ENCODE measurements at regions not wholly inside any gene's neighbourhood (a gene's known extent, or its start where the extent isn't known, plus 50 kb on each side); places are given as distances from the start of the nearest gene placed in this dataset.
"Not testable (repeated sequence)": the region's sequence is repeated elsewhere in the genome, so short reads cannot be mapped to it uniquely, and the experiment has no call there.

GRCh38 chr4:85187106-85187505 is 220.6 kb upstream of the WDFY3 start:
- H3K4me1 ChIP-seq = no peaks in the 10 kb centered on the region
- H3K27me3 ChIP-seq (replicated peaks; ENCODE audit: control insufficient read depth, insufficient read depth, low read length) = no peaks in the 10 kb centered on the region
- Mint-ChIP-seq H3K27me3 (ENCODE audit: insufficient read depth, unreplicated experiment) (peaks cover 2% of the 10 kb centered on the region), H3K9me3 (ENCODE audit: unreplicated experiment) (no peaks in the 10 kb centered on the region), H3K4me3 (ENCODE audit: unreplicated experiment) (no peak overlapping the region), H3K27ac (ENCODE audit: unreplicated experiment) (no peak overlapping the region), H3K4me1 (ENCODE audit: low read depth, unreplicated experiment) (no peaks in the 10 kb centered on the region), H3K36me3 (ENCODE audit: insufficient read depth, unreplicated experiment) (no peaks in the 10 kb centered on the region)
- H3K36me3 ChIP-seq (ENCODE audit: control insufficient read depth, insufficient read depth, low read length) = no peaks in the 10 kb centered on the region
- TF ChIP-seq CTCF (IDR thresholded peaks at IDR 0.05; ENCODE audit: insufficient read depth in 1 of 2, low read depth in 1 of 2, low read length in 1 of 2, severe bottlenecking in 1 of 2, unreplicated experiment in 1 of 2) = no peak
- CTCF ChIA-PET = no interaction called here
- H3K9me3 ChIP-seq = no peaks in the 10 kb centered on the region
- POLR2A ChIA-PET = no interaction called here
- no TSS peak for BruUV-seq (replicated peaks)
- DNase-seq = no peak
- intact Hi-C loops (cut with micrococcal nuclease; ENCODE audit: unreplicated experiment) = no loop called here
- H3K4me3 ChIP-seq (ENCODE audit: low read depth, low read length) = no peak overlapping the region

GRCh38 chr4:85196015-85196414 is 229.5 kb upstream of the WDFY3 start:
- H3K36me3 Mint-ChIP-seq (ENCODE audit: insufficient read depth, unreplicated experiment) = not testable (repeated sequence)
- DNase-seq = peak; percentile 24 to 45

GRCh38 chr4:85200106-85200505 is 233.6 kb upstream of the WDFY3 start:
- Histone ChIP-seq H3K27me3 (replicated peaks; ENCODE audit: control insufficient read depth, insufficient read depth, low read length) (no peaks in the 10 kb centered on the region), H3K4me1 (no peaks in the 10 kb centered on the region), H3K9me3 (no peaks in the 10 kb centered on the region), H3K4me3 (ENCODE audit: low read depth, low read length) (no peak overlapping the region), H3K36me3 (ENCODE audit: control insufficient read depth, insufficient read depth, low read length) (no peaks in the 10 kb centered on the region)
- H3K27ac Mint-ChIP-seq (ENCODE audit: unreplicated experiment) = no peak overlapping the region
- no peak for TF ChIP-seq CTCF (IDR thresholded peaks at IDR 0.05; ENCODE audit: insufficient read depth in 1 of 2, low read depth in 1 of 2, low read length in 1 of 2, severe bottlenecking in 1 of 2, unreplicated experiment in 1 of 2)
- H3K27me3 Mint-ChIP-seq (ENCODE audit: insufficient read depth, unreplicated experiment) = peaks cover 2% of the 10 kb centered on the region
- no peaks in the 10 kb centered on the region for H3K36me3 Mint-ChIP-seq (ENCODE audit: insufficient read depth, unreplicated experiment)
- H3K4me1 Mint-ChIP-seq (ENCODE audit: low read depth, unreplicated experiment) = no peaks in the 10 kb centered on the region
- H3K9me3 Mint-ChIP-seq (ENCODE audit: unreplicated experiment) = peaks cover 21% of the 10 kb centered on the region
- no peak for DNase-seq
- H3K4me3 Mint-ChIP-seq (ENCODE audit: unreplicated experiment) = no peak overlapping the region
- BruUV-seq (replicated peaks) = no TSS peak
- CTCF ChIA-PET = no interaction called here
- intact Hi-C loops (cut with micrococcal nuclease; ENCODE audit: unreplicated experiment) = no loop called here
- POLR2A ChIA-PET = no interaction called here

More at GRCh38 chr4:85196015-85196414, 229.5 kb upstream of the WDFY3 start:
- H3K9me3 ChIP-seq; H3K27me3 ChIP-seq (replicated peaks; ENCODE audit: control insufficient read depth, insufficient read depth, low read length); H3K4me1 Mint-ChIP-seq (ENCODE audit: low read depth, unreplicated experiment); BruUV-seq (replicated peaks); H3K4me3 ChIP-seq (ENCODE audit: low read depth, low read length); H3K4me1 ChIP-seq; CTCF ChIA-PET; H3K27ac Mint-ChIP-seq (ENCODE audit: unreplicated experiment); H3K36me3 ChIP-seq (ENCODE audit: control insufficient read depth, insufficient read depth, low read length); intact Hi-C loops (cut with micrococcal nuclease; ENCODE audit: unreplicated experiment); H3K27me3 Mint-ChIP-seq (ENCODE audit: insufficient read depth, unreplicated experiment); POLR2A ChIA-PET: not testable (repeated sequence)
- Mint-ChIP-seq H3K9me3 (ENCODE audit: unreplicated experiment) (peaks cover 26% of the 10 kb centered on the region), H3K4me3 (ENCODE audit: unreplicated experiment) (peak overlapping the region; percentile 25)

GRCh38 chr4:85209161-85209560 is 242.7 kb upstream of the WDFY3 start:
- Mint-ChIP-seq H3K36me3 (ENCODE audit: insufficient read depth, unreplicated experiment) (no peaks in the 10 kb centered on the region), H3K4me1 (ENCODE audit: low read depth, unreplicated experiment) (no peaks in the 10 kb centered on the region), H3K4me3 (ENCODE audit: unreplicated experiment) (no peak overlapping the region), H3K9me3 (ENCODE audit: unreplicated experiment) (no peaks in the 10 kb centered on the region), H3K27ac (ENCODE audit: unreplicated experiment) (no peak overlapping the region), H3K27me3 (ENCODE audit: insufficient read depth, unreplicated experiment) (no peaks in the 10 kb centered on the region)
- intact Hi-C loops (cut with micrococcal nuclease; ENCODE audit: unreplicated experiment) = no loop called here
- ChIA-PET POLR2A (no interaction called here), CTCF (no interaction called here)
- TF ChIP-seq CTCF (IDR thresholded peaks at IDR 0.05; ENCODE audit: insufficient read depth in 1 of 2, low read depth in 1 of 2, low read length in 1 of 2, severe bottlenecking in 1 of 2, unreplicated experiment in 1 of 2) = no peak
- no peak for DNase-seq
- H3K9me3 ChIP-seq = no peaks in the 10 kb centered on the region
- no peaks in the 10 kb centered on the region for H3K36me3 ChIP-seq (ENCODE audit: control insufficient read depth, insufficient read depth, low read length)
- no peaks in the 10 kb centered on the region for H3K27me3 ChIP-seq (replicated peaks; ENCODE audit: control insufficient read depth, insufficient read depth, low read length)
- no peak overlapping the region for H3K4me3 ChIP-seq (ENCODE audit: low read depth, low read length)
- BruUV-seq (replicated peaks) = no TSS peak
- no peaks in the 10 kb centered on the region for H3K4me1 ChIP-seq

Measured in Caco-2 (cell line).